GM23338 (cell line): ENCODE measurements at regions not wholly inside any gene's neighbourhood (a gene's known extent, or its start where the extent isn't known, plus 50 kb on each side); places are given as distances from the start of the nearest gene placed in this dataset.

Experiments
- ATAC-seq: fragments of 200-7000 bp; cut with Tn5 transposase; 3 replicates; pipeline ENCODE4 v1.9.1; 2020
- DNase-seq: peaks from one replicate; pipeline ENCODE4 v3.0.0-alpha.2; 2015; ENCODE audit warnings: low spot score
- H2AFZ ChIP-seq: fragments of 200-600 bp; sonication (generic); 2 replicates; pipeline ENCODE4 v1.8.0; 2016; ENCODE audit warnings: antibody characterized with exemption, mild to moderate bottlenecking, moderate library complexity
- H3F3A ChIP-seq: fragments of 200-600 bp; sonication (generic); replicated peaks from 2 replicates; pipeline ENCODE4 v1.8.0; 2017; ENCODE audit warnings: antibody characterized with exemption, mixed run types, low read depth
- H3K27ac ChIP-seq: fragments of 200-600 bp; sonication (generic); 2 replicates; pipeline ENCODE4 v1.6.1; 2016; ENCODE audit warnings: low read depth
- H3K27me3 ChIP-seq: fragments of 200-600 bp; sonication (generic); 2 replicates; pipeline ENCODE4 v1.8.0; 2016; ENCODE audit warnings: mild to moderate bottlenecking, mixed run types, moderate library complexity; ENCODE audit not compliant: insufficient read depth
- H3K36me3 ChIP-seq: fragments of 200-600 bp; sonication (generic); 2 replicates; pipeline ENCODE4 v1.8.0; 2016; ENCODE audit warnings: mild to moderate bottlenecking; ENCODE audit not compliant: insufficient read depth
- H3K4me1 ChIP-seq: fragments of 200-600 bp; sonication (generic); 2 replicates; pipeline ENCODE4 v1.8.0; 2016; ENCODE audit warnings: mild to moderate bottlenecking, moderate library complexity; ENCODE audit not compliant: insufficient read depth
- H3K4me2 ChIP-seq: fragments of 200-600 bp; sonication (generic); 2 replicates; pipeline ENCODE4 v1.7.1; 2017; ENCODE audit warnings: mixed run types
- H3K4me3 ChIP-seq: fragments of 200-600 bp; sonication (generic); 2 replicates; pipeline ENCODE4 v1.6.1; 2016; ENCODE audit warnings: mixed run types
- H3K79me2 ChIP-seq: fragments of 200-600 bp; sonication (generic); replicated peaks from 2 replicates; pipeline ENCODE4 v1.8.0; 2017; ENCODE audit warnings: mild to moderate bottlenecking; ENCODE audit not compliant: insufficient read depth
- H3K9me2 ChIP-seq: fragments of 200-600 bp; sonication (generic); 2 replicates; pipeline ENCODE4 v1.8.0; 2017; ENCODE audit not compliant: insufficient read depth
- H4K20me1 ChIP-seq: fragments of 200-600 bp; sonication (generic); replicated peaks from 2 replicates; pipeline ENCODE4 v1.8.0; 2017; ENCODE audit warnings: mild to moderate bottlenecking; ENCODE audit not compliant: insufficient read depth
- H3K27ac Mint-ChIP-seq: 2 replicates; pipeline ENCODE4 v1.8.0; 2020; ENCODE audit warnings: inconsistent platforms, mild to moderate bottlenecking, moderate library complexity, mixed read lengths
- H3K27me3 Mint-ChIP-seq: 3 replicates; pipeline ENCODE4 v1.8.0; 2022; ENCODE audit warnings: low read depth, mild to moderate bottlenecking, moderate library complexity, mixed read lengths, inconsistent platforms; ENCODE audit not compliant: insufficient read depth, poor library complexity
- H3K36me3 Mint-ChIP-seq: 3 replicates; pipeline ENCODE4 v1.8.0; 2021; ENCODE audit warnings: low read depth, mild to moderate bottlenecking, inconsistent platforms, moderate library complexity, mixed read lengths
- H3K4me1 Mint-ChIP-seq: 3 replicates; pipeline ENCODE4 v1.8.0; 2020; ENCODE audit warnings: mild to moderate bottlenecking, inconsistent platforms, mixed read lengths
- H3K4me3 Mint-ChIP-seq: 3 replicates; pipeline ENCODE4 v1.8.0; 2021; ENCODE audit warnings: moderate library complexity, mild to moderate bottlenecking, inconsistent platforms, mixed read lengths
- H3K9me3 Mint-ChIP-seq: 3 replicates; pipeline ENCODE4 v1.8.0; 2020; ENCODE audit warnings: moderate library complexity, mild to moderate bottlenecking, inconsistent platforms, mixed read lengths
- CREB1 ChIP-seq: fragments of 250-450 bp; sonication (Bioruptor Pico); IDR thresholded peaks from 2 replicates; pipeline ENCODE4 v1.5.0; 2020; ENCODE audit warnings: low read depth, mild to moderate bottlenecking, moderate library complexity
- ETS1 ChIP-seq: IDR thresholded peaks from 2 replicates; pipeline ENCODE4 v1.6.1; 2016; ENCODE audit warnings: antibody characterized with exemption
- EZH2 ChIP-seq: fragments of 200-600 bp; sonication (generic); IDR thresholded peaks from one replicate; pipeline ENCODE4 v1.8.0; 2017; ENCODE audit warnings: antibody characterized with exemption, mild to moderate bottlenecking, low read depth; ENCODE audit not compliant: unreplicated experiment
- EZH2phosphoT487 ChIP-seq: fragments of 200-600 bp; sonication (generic); IDR thresholded peaks from one replicate; pipeline ENCODE4 v1.8.1; 2018; ENCODE audit warnings: antibody characterized with exemption; ENCODE audit not compliant: unreplicated experiment
- JUNB ChIP-seq: IDR thresholded peaks from one replicate; pipeline ENCODE4 v1.6.1; 2016; ENCODE audit warnings: antibody characterized with exemption; ENCODE audit not compliant: unreplicated experiment
- NANOG ChIP-seq: IDR thresholded peaks from 2 replicates; pipeline ENCODE4 v1.6.1; 2016; ENCODE audit warnings: antibody characterized with exemption, borderline replicate concordance
- POLR2AphosphoS5 ChIP-seq: IDR thresholded peaks from 2 replicates; pipeline ENCODE4 v1.6.1; 2016; ENCODE audit warnings: antibody characterized with exemption, low read depth
- REST ChIP-seq: IDR thresholded peaks from one replicate; pipeline ENCODE4 v1.6.1; 2018; ENCODE audit warnings: antibody characterized with exemption; ENCODE audit not compliant: unreplicated experiment
- STAT1 ChIP-seq: IDR thresholded peaks from one replicate; pipeline ENCODE4 v1.6.1; 2016; ENCODE audit warnings: antibody characterized with exemption; ENCODE audit not compliant: unreplicated experiment
- ZNF114 ChIP-seq: fragments of 250-450 bp; sonication (Bioruptor Pico); IDR thresholded peaks from 2 replicates; pipeline ENCODE4 v1.5.0; 2020; ENCODE audit warnings: mild to moderate bottlenecking, moderate library complexity
- ZNF331 ChIP-seq: fragments of 250-450 bp; sonication (Bioruptor Pico); IDR thresholded peaks from 2 replicates; pipeline ENCODE4 v1.5.0; 2020; ENCODE audit warnings: low read depth, mild to moderate bottlenecking, moderate library complexity
- ZNF462 ChIP-seq: fragments of 250-450 bp; sonication (Bioruptor Pico); IDR thresholded peaks from 2 replicates; pipeline ENCODE4 v1.5.0; 2020; ENCODE audit warnings: mild to moderate bottlenecking, moderate library complexity
- TF ChIP-seq, protein P1 (sequence below), 2 experiments: fragments of 200-600 bp in 1 of 2; sonication (generic) in 1 of 2; conservative IDR thresholded peaks; 2 replicates each; pipeline versions ENCODE4 v1.5.1 to v1.6.1; 2016 to 2017; ENCODE audit warnings: antibody characterized with exemption in 2 of 2, low read depth in 2 of 2, mild to moderate bottlenecking in 2 of 2, moderate library complexity in 1 of 2

GRCh38 chr13:60936281-60936680 lies 479.4 kb downstream of the PCDH20 start:
- Histone ChIP-seq H3K4me2 (no peak overlapping the region), H3K27ac (no peak overlapping the region), H3K79me2 (no peaks in the 10 kb centered on the region), H3K36me3 (no peaks in the 10 kb centered on the region), H4K20me1 (no peaks in the 10 kb centered on the region), H3K4me3 (no peak overlapping the region), H3K27me3 (no peaks in the 10 kb centered on the region), H3F3A (no peaks in the 10 kb centered on the region), H2AFZ (no peak overlapping the region), H3K4me1 (peaks cover 7% of the 10 kb centered on the region), H3K9me2 (peaks cover 8% of the 10 kb centered on the region; the same call in 1 of the 2 replicates)
- Mint-ChIP-seq H3K36me3 (no peaks in the 10 kb centered on the region), H3K4me3 (no peak overlapping the region), H3K27ac (no peak overlapping the region), H3K4me1 (peaks cover 6% of the 10 kb centered on the region), H3K27me3 (peaks cover 4% of the 10 kb centered on the region), H3K9me3 (peaks cover 2% of the 10 kb centered on the region; the same call in 1 of the 3 replicates)
- no peak for ATAC-seq
- TF ChIP-seq JUNB (no peak), CREB1 (CRISPR knock-in tag) (no peak), ETS1 (no peak), ZNF331 (CRISPR knock-in tag) (no peak), EZH2 (no peak), EZH2phosphoT487 (no peak), POLR2AphosphoS5 (no peak), STAT1 (no peak), REST (no peak), ZNF114 (CRISPR knock-in tag) (no peak), NANOG (no peak), ZNF462 (CRISPR knock-in tag) (no peak)
- TF ChIP-seq, protein P1, sequence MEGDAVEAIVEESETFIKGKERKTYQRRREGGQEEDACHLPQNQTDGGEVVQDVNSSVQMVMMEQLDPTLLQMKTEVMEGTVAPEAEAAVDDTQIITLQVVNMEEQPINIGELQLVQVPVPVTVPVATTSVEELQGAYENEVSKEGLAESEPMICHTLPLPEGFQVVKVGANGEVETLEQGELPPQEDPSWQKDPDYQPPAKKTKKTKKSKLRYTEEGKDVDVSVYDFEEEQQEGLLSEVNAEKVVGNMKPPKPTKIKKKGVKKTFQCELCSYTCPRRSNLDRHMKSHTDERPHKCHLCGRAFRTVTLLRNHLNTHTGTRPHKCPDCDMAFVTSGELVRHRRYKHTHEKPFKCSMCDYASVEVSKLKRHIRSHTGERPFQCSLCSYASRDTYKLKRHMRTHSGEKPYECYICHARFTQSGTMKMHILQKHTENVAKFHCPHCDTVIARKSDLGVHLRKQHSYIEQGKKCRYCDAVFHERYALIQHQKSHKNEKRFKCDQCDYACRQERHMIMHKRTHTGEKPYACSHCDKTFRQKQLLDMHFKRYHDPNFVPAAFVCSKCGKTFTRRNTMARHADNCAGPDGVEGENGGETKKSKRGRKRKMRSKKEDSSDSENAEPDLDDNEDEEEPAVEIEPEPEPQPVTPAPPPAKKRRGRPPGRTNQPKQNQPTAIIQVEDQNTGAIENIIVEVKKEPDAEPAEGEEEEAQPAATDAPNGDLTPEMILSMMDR (conservative IDR thresholded peaks at IDR 0.05; ENCODE audit: low read depth in 2 of 2) = no peak
- no peak for DNase-seq
